Left ventricle myocardium inferior (tissue), 1 donor: ENCODE measurements at regions not wholly inside any gene's neighbourhood (a gene's known extent, or its start where the extent isn't known, plus 50 kb on each side); places are given as distances from the start of the nearest gene placed in this dataset.

ENCODE experiments used
- DNase-seq: peaks from one replicate; pipeline ENCODE4 v3.0.0-alpha.2; 2020
- H3K27ac ChIP-seq: fragments of 200-600 bp; replicated peaks from 2 replicates; pipeline ENCODE4 v1.8.0; 2021
- H3K27me3 ChIP-seq: fragments of 200-600 bp; 2 replicates; pipeline ENCODE4 v1.8.0; 2021; ENCODE audit warnings: low read depth
- H3K36me3 ChIP-seq: fragments of 200-600 bp; 2 replicates; pipeline ENCODE4 v1.8.0; 2021
- H3K4me1 ChIP-seq: fragments of 200-600 bp; 2 replicates; pipeline ENCODE4 v1.8.0; 2021
- H3K4me3 ChIP-seq: fragments of 200-600 bp; 2 replicates; pipeline ENCODE4 v1.8.0; 2021; ENCODE audit warnings: mild to moderate bottlenecking, moderate library complexity
- H3K9me3 ChIP-seq: fragments of 200-600 bp; replicated peaks from 2 replicates; pipeline ENCODE4 v1.8.0; 2021
- intact Hi-C: fragments of 100-400 bp; cut with micrococcal nuclease; formaldehyde crosslinking; loops from one replicate; pipeline ENCODE4 v1.11.0; 2022
- TF ChIP-seq, protein P1 (sequence below): fragments of 200-600 bp; IDR thresholded peaks from 2 replicates; pipeline ENCODE4 v1.8.0; 2021; ENCODE audit warnings: antibody characterized with exemption, mild to moderate bottlenecking, borderline replicate concordance
- donor health status: DM: no; HTN: yes; CAD: no; lungs with severe emphysema.

DNA sequence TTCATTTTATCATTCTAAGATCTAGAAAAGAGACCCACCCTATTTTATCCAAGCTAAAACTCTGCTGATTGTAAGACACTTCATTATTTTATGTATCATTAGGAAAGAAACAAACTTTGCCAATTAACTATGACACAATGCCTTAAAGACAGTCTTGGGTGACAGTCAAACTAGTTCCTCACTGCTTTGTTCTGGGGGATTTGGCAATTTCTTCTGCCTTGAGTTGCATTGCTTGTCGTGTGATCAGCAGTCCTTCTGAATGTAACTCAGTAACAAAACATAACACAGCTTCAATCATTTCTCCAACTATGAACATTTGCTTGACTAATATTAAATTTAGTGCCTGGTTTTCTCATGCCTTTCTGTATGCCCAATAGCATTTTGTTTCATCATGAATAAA is 577.9 kb upstream of the DIPK2B start:
- no peaks in the 10 kb centered on the region for H3K4me1 ChIP-seq
- intact Hi-C loops: no loop called here
- H3K27me3 ChIP-seq: no peaks in the 10 kb centered on the region
- TF ChIP-seq, protein P1, sequence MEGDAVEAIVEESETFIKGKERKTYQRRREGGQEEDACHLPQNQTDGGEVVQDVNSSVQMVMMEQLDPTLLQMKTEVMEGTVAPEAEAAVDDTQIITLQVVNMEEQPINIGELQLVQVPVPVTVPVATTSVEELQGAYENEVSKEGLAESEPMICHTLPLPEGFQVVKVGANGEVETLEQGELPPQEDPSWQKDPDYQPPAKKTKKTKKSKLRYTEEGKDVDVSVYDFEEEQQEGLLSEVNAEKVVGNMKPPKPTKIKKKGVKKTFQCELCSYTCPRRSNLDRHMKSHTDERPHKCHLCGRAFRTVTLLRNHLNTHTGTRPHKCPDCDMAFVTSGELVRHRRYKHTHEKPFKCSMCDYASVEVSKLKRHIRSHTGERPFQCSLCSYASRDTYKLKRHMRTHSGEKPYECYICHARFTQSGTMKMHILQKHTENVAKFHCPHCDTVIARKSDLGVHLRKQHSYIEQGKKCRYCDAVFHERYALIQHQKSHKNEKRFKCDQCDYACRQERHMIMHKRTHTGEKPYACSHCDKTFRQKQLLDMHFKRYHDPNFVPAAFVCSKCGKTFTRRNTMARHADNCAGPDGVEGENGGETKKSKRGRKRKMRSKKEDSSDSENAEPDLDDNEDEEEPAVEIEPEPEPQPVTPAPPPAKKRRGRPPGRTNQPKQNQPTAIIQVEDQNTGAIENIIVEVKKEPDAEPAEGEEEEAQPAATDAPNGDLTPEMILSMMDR: no peak
- DNase-seq: no peak
- H3K9me3 ChIP-seq: no peaks in the 10 kb centered on the region
- no peaks in the 10 kb centered on the region for H3K36me3 ChIP-seq
- H3K27ac ChIP-seq: no peak overlapping the region
- no peak overlapping the region for H3K4me3 ChIP-seq

DNA sequence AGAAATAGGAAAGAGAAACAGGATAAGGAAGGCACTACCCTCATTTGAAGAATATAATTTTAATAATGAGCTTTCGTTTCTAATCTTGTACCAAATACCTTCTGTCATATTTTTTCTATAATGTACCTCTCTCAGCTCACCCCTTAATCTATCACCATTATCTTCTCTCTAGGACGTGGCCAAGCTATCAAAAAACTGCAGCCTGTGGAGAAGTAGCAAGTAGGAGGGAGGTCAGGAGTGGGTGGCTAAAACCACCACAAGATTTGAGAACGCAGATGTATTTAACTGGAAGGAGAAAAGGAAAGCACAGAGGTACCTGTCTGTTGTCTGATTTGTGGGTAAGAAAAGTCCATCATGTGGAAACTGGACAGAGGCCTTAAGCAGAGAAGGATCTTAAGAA is 576.7 kb upstream of the DIPK2B start:
- Histone ChIP-seq H3K4me3 (no peak overlapping the region), H3K4me1 (peaks cover 6% of the 10 kb centered on the region), H3K36me3 (no peaks in the 10 kb centered on the region), H3K9me3 (no peaks in the 10 kb centered on the region), H3K27me3 (no peaks in the 10 kb centered on the region), H3K27ac (no peak overlapping the region)
- intact Hi-C loops: no loop called here
- DNase-seq: no peak
- TF ChIP-seq, protein P1: no peak

DNA sequence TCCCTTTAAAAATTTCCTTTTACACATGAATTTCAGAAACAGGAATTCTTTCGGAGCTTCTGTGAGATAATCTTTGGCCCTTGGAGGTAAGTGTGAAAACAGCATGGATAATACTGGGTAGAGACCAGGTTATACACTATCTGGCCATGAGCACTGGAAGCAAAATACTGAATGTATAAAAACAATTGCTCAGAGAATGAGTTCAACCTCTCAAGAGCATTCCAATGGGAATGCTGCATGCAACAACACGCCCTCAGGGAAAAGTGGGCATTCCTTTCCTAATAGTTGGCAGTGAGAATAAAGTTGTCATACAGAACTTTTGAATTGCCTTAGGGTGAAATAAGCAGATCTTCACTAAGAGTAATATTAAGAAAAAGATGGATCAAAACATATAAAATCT is 574.8 kb upstream of the DIPK2B start:
- Histone ChIP-seq H3K36me3 (no peaks in the 10 kb centered on the region), H3K27ac (peak overlapping the region; percentile 55), H3K4me1 (peaks cover 11% of the 10 kb centered on the region), H3K9me3 (no peaks in the 10 kb centered on the region), H3K4me3 (no peak overlapping the region), H3K27me3 (no peaks in the 10 kb centered on the region)
- intact Hi-C loops: no loop called here
- DNase-seq: no peak
- TF ChIP-seq, protein P1: no peak

DNA sequence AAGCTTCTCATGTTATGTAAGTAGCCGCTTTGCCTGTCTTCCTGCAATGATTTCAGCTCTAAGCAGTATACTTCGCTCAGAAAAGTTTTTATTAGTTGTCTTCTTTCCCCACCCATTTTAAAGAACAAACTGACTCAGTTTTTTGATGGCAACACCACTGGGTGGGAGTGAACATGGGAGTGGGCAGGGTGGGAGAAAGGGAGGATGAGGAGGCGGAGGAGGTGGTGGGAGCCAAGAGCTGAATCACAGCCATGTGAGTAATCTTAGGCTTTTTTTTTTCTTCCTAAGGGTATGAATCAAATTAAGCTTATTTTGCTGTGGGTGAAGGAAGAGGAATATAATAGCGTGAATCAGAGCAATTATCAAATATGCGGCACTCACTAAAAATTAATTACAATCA is 574.3 kb upstream of the DIPK2B start:
- Histone ChIP-seq H3K4me3 (no peak overlapping the region), H3K36me3 (no peaks in the 10 kb centered on the region), H3K4me1 (peaks cover 11% of the 10 kb centered on the region), H3K27ac (peak overlapping the region; percentile 55), H3K9me3 (no peaks in the 10 kb centered on the region), H3K27me3 (no peaks in the 10 kb centered on the region)
- DNase-seq: no peak
- TF ChIP-seq, protein P1: no peak
- intact Hi-C loops: no loop called here

DNA sequence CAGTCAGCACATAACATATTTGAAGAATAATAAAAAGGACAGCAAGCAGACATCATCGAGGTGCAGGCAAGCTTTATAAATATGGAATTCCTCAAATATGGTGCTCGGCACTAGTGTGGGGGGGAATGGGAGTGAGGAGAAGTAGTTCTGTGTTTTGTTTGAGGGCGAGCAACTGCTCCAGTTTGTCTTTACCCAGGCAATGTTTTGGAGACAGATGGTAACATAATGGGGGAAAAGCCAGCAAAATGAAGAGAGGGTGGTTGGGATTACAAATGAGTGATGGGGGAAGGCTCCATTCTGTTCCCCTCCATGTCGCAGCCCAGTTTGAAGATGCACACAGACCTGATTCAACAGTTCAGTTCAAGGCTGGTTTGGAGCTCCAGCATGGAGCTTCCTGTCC is 572.9 kb upstream of the DIPK2B start:
- no peaks in the 10 kb centered on the region for H3K36me3 ChIP-seq
- no peaks in the 10 kb centered on the region for H3K27me3 ChIP-seq
- DNase-seq: no peak
- H3K27ac ChIP-seq: no peak overlapping the region
- TF ChIP-seq, protein P1: no peak
- intact Hi-C loops: no loop called here
- H3K4me3 ChIP-seq: no peak overlapping the region
- no peaks in the 10 kb centered on the region for H3K9me3 ChIP-seq
- peaks cover 11% of the 10 kb centered on the region for H3K4me1 ChIP-seq
